Nucleus accumbens (tissue), 56 donors: ENCODE measurements at regions not wholly inside any gene's neighbourhood (a gene's known extent, or its start where the extent isn't known, plus 50 kb on each side); places are given as distances from the start of the nearest gene placed in this dataset.

Experiments used
- DNase-seq, 56 donors: peaks; one replicate each; lab custom pipeline; 2025; lab: John Stamatoyannopoulos, UW

DNA sequence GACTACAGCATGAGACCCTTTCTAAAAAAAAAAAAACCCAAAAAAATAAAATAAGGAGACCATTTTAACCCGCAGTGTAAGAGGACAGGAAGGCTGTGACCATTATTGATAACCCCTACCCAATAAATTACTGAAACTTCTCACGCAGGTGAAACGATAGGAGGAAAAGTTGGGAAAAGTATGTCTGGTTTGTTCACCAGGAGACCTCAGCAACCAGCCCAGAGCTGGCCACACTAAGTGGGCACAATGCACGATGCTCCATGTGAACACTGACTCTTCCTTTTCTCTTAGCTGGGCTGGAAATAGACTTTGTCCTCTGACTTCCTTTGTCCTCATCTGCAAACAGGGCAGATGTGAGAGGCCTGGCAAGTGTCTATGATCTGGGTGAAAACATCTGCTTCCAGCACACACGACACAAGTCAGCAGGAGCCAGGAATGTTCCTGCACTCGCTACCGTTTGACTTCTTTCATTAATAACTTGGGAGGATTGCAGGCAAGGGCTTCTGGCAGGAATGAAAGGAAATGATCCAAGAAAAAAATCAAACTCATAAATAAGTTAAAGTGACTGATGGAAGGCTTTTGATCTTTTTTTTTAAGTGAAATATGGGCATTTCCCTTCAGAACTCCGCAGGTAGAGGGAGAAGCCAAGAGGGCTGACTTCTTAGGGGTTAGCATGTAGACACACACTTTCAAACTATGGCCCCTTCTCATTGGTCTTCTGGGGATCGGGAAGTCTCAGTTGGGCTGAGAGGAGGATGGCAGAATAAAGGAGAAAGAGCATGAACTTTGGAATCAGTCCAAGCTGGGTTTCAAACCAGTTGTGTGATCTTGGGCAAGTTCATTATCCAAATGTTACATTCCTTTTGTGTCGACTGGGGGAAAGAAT lies 137.4 kb upstream of the MYCN start:
- no peak for DNase-seq

GRCh38 chr2:15803543-15804245 lies 136.7 kb upstream of the MYCN start:
- no peak for DNase-seq

DNA sequence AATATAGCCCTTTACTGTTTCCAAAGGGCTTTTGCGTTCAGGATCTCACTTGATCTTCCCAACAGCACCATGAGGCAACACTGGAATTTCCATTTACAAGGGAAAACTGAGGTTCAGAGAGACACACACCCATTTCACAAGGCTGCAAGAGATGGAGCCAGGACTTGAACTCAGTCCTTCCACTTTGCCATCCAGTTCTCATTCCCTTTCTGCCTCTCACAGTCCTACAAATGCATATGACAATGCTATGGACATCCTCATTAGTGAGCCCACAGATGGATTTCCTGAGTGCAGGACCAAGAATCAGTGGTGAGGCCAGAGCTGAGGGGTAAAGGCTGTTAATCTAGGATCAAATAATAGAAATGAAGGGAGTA lies 136.1 kb upstream of the MYCN start:
- DNase-seq: no peak

GRCh38 chr2:15804691-15805090 lies 135.7 kb upstream of the MYCN start:
- no peak for DNase-seq

DNA sequence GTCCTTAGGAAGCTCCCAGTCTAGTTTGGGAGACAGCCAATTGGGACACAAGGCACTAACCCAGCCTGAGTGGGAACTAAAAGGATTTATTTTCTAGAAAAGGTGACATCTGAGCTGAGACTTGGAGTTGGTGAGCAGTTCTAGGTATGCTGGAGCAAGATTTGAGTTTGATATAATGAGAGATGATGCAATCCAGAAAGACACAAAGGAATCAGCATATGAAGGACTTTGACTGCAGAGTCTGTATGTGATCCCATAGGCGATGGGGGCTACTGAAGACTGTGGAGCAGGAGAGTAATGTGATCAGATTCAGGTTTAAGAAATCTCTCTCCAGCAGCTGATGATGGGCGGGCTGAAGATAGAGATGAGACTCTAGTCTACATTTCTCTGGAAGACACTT lies 135.1 kb upstream of the MYCN start:
- no peak for DNase-seq

DNA sequence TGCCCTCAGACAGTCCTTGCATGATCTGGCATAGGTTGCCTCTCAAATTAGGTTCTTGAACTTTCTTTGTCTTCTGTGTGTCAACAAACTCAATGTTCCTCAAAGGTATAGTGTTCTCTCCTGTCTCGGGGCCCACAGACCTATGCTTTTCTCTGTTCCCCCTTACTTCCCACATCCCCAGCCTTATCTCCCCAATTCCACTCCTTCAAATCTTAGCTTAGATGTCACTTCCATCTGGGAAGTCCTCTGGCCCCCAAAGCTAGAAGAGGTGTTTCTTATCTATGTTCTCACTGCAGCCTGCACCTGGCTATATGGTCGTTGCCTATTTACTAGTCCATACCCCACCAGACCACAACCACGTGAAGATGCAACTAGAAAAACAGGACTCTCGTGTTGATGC lies 134.6 kb upstream of the MYCN start:
- no peak for DNase-seq

GRCh38 chr2:15806801-15807417 lies 133.4 kb upstream of the MYCN start:
- DNase-seq: no peak

- no peak for DNase-seq
These were observed 132.7 kb upstream of the MYCN start for GRCh38 chr2:15807418-15808203.

DNA sequence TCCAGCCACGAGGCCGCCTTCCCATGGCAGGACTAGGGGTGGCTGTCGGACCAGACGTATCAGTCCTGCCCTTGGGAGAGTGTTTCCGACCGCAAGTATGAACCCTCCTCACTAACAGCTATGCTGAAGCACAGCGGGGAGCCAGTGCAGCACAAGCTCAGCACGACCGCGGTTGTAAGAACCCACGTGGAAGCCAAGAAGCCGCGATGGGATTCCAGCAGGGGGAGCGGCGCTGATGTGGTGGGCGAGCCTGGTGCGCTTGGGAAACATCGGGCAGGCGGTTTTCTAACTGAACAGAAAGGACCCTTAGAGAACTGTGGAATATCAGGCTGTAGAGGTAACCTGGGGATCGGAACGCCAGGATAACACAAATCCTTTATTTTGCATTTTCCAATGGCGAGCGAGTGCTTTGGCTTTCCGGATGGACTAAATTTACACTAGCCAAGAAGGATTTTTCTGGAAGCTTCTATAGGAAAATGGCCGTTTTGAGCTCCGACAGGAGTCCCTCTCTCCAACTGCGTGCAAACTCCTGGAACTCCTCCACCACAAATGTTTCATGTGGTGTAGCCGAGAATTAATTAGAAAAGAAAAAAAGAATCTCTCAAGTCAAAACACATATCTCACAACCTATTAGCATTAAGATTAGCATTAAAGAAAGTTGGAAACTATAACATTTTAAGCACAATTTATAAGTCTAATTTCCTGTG lies 132.0 kb upstream of the MYCN start:
- no peak for DNase-seq

DNA sequence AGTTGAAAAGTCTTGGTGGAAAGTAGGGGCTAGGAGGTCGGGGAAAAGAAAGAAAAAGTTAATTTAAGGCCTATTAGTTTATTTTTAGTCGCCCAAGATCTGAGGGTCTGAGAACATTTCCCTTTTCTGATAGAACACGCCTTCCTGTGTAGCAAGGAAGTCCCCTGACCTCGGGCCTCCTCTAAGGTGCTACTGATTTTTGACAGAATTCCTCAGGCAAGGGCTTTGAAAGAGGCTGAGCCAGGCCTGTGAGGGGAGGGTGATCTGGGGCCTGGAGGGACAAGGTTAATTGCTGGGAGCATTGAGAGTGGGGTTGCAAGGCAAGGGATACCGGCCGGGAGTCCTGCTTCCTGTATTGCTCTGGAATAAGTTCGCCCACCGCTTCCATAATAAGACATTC lies 131.4 kb upstream of the MYCN start:
- DNase-seq: no peak

- DNase-seq: no peak
These were observed 130.9 kb upstream of the MYCN start for GRCh38 chr2:15809404-15809803.

GRCh38 chr2:15810477-15811150 lies 129.7 kb upstream of the MYCN start:
- no peak for DNase-seq

DNA sequence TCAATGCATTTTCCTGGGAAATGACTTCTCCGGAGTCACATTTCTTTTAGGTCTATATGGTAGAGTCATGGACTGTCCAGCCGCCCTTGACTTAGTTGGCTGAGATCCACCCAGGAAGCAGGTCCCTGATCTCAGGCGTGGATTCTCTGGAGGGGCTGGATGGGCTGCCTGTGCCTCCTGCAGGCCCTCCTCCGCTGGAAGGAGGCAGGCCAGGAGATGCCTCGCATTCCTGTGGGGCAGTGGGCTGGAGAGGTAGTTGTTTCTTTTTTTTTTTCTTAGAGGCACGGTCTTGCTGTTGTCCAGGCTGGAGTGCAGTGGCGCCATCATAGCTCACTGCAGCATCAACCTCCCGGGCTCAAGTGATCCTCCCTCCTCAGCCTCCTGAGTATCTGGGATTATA lies 129.0 kb upstream of the MYCN start:
- DNase-seq: no peak

GRCh38 chr2:15812187-15812780 lies 128.1 kb upstream of the MYCN start:
- DNase-seq: peak in 1 of 56 donors; percentile 6

DNA sequence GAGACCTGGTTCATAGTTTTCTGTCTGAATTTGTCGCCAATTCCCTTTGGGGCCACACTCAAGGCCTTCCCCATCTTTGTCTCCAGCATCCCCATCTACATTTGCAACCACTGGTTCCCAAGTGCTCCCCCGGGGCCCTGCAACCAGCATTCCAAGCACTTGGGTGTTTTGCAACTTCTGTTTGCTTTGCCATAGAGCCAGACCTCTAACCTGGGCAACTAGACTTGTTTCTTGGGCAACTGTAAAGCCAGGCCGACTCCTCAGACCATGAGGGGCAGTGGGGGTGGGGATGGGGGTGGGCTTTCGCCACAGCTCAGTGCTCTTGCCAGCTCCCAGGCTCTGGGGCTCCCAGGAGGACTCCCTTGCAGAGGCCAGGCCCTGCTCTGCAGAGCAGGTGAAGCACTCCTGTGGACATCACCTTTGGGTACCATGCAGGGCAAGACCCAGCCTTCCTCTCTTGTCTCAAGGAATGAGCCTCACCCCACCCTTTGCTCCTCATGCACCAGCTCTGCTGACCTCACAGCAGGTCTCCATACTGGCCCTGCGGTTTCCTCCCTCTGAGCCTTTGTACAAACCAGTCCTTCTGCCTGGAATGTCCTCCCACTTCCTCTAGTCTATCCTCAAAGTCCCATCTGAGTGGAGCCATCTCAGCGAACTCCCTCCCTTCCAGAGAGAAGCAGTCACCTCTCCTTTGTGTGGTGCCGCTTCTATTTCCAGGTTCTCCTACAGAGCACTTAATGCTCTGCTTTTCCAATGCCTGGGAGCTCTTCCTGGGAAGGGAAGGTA lies 126.7 kb upstream of the MYCN start:
- DNase-seq: no peak

DNA sequence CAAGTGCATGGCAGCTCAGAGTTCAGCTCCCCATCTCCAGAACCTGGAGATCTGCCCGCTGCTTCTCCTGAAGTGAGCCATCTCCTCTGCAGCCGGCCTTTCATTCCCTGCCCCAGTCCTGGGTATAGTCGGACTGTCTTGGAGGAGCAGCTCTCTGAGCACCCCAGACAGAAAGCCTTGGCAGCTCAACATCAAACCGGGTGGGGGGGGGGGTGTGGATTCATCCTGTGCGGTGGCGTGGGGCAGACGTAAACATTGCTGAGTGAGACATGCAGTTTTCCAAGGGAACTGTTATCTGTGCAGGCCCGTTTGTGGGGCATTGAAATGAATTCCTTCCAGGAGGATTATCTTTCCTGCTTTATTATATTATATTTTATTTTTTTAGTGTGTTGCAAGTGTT lies 125.9 kb upstream of the MYCN start:
- DNase-seq: no peak

DNA sequence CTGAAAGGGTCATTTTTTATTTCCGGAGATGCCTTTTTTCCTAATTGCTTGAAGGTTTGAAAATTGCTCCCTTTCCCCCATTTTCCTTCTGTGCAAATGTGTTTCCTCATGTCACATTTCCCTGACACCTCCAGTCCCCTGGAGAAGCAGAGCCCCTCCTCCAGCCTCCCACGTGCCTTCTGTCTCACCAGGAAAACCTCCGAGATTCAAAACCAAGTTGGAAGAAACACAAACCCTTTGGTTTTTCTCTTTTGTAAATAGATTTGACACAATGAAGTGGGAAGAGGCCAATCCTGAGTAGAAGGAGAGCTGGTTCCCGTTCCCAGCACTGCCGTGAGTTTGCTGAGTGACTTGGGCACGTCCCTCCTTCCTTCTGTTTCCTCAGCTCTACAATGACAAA lies 125.4 kb upstream of the MYCN start:
- peak in 8 of 56 donors; percentile 11 to 47 (median 20) for DNase-seq

DNA sequence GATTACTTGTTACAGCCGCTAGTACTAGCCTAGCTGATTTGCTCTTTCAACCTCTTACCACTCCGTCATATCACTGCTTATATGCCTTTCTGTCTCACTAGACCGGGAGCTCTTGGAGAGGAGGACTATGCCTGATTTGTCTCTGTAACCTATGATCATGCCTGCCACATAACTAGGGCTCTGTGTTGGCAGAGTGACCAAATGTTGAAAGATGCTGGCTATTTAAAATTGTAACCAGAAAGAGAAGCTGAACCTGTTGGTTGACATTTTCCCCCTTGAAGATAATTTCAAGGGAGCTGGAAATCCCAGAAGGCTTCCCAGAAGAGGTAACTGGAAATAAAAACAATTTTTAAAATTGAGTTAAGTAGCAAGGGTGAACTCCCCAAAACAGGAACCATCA lies 124.1 kb upstream of the MYCN start:
- no peak for DNase-seq
